ENCODE measurements at regions not wholly inside any gene's neighbourhood (a gene's known extent, or its start where the extent isn't known, plus 50 kb on each side); places are given as distances from the start of the nearest gene placed in this dataset.

- FAIRE-seq, result no peak
Observed at GRCh38 chr17:27396045-27396444, 60.2 kb upstream of the KSR1 start.

GRCh38 chr17:27396941-27397340, 59.3 kb upstream of the KSR1 start:
- no peak for FAIRE-seq

- no peak for FAIRE-seq
Observed at GRCh38 chr17:27398691-27399090, 57.6 kb upstream of the KSR1 start.

GRCh38 chr17:27400991-27401390, 55.3 kb upstream of the KSR1 start:
- FAIRE-seq, result no peak

GRCh38 chr17:27402943-27403342, 53.3 kb upstream of the KSR1 start:
- FAIRE-seq, result no peak

- no peak for FAIRE-seq
Observed at GRCh38 chr17:27403480-27404005, 52.7 kb upstream of the KSR1 start.

- no peak for FAIRE-seq
Observed at GRCh38 chr17:27404676-27405075, 51.6 kb upstream of the KSR1 start.

Data from endometrium (tissue), 2 donors.